Natural killer cell (primary cell): ENCODE measurements at regions not wholly inside any gene's neighbourhood (a gene's known extent, or its start where the extent isn't known, plus 50 kb on each side); places are given as distances from the start of the nearest gene placed in this dataset.

Experiments
- ATAC-seq, 3 donors: fragments of 150-1000 bp in 2 of 3; fragments of 200-7000 bp in 1 of 3; cut with Tn5 transposase; 1 replicate in 1 of 3; 2 replicates in 2 of 3; pipeline ENCODE4 v1.10.0; 2021; ENCODE audit warnings: mild to moderate bottlenecking in 2 of 3, moderate library complexity in 2 of 3
- DNase-seq, 2 donors: peaks; one replicate each; pipeline versions ENCODE4 v3.0.0 to v3.0.0-alpha.2; 2013 to 2021; ENCODE audit warnings: mixed read lengths in 1 of 2
- H3K27ac ChIP-seq: one replicate; pipeline ENCODE4 v1.5.1; 2013; ENCODE audit warnings: mild to moderate bottlenecking, low read length
- H3K27me3 ChIP-seq: one replicate; pipeline ENCODE4 v1.6.1; 2013; ENCODE audit warnings: low read length; ENCODE audit not compliant: control insufficient read depth, insufficient read depth
- H3K36me3 ChIP-seq: one replicate; pipeline ENCODE4 v1.6.1; 2013; ENCODE audit warnings: low read length; ENCODE audit not compliant: control insufficient read depth, insufficient read depth
- H3K4me1 ChIP-seq: one replicate; pipeline ENCODE4 v1.6.1; 2013; ENCODE audit warnings: low read length; ENCODE audit not compliant: control insufficient read depth, insufficient read depth
- H3K4me3 ChIP-seq: one replicate; pipeline ENCODE4 v1.5.1; 2013; ENCODE audit warnings: low read length
- H3K9me3 ChIP-seq: one replicate; pipeline ENCODE4 v1.6.1; 2013; ENCODE audit warnings: low read length; ENCODE audit not compliant: control insufficient read depth, insufficient read depth
- H3K27ac Mint-ChIP-seq, 2 donors: one replicate each; pipeline ENCODE4 v1.8.0; 2022; ENCODE audit warnings: mild to moderate bottlenecking in 2 of 2, mixed read lengths in 2 of 2, moderate library complexity in 1 of 2
- H3K27me3 Mint-ChIP-seq, 2 donors: one replicate each; pipeline ENCODE4 v1.8.0; 2022; ENCODE audit warnings: low read depth in 2 of 2, mixed read lengths in 2 of 2
- H3K36me3 Mint-ChIP-seq: one replicate; pipeline ENCODE4 v1.8.0; 2022; ENCODE audit warnings: mixed read lengths
- H3K4me1 Mint-ChIP-seq, 2 donors: one replicate each; pipeline ENCODE4 v1.8.0; 2022; ENCODE audit warnings: mixed read lengths in 2 of 2
- H3K4me3 Mint-ChIP-seq: one replicate; pipeline ENCODE4 v1.8.0; 2022; ENCODE audit warnings: mild to moderate bottlenecking, moderate library complexity, mixed read lengths
- H3K9me3 Mint-ChIP-seq, 2 donors: one replicate each; pipeline ENCODE4 v1.8.0; 2022; ENCODE audit warnings: mixed read lengths in 2 of 2
- CTCF ChIP-seq: fragments of 200-600 bp; IDR thresholded peaks from one replicate; pipeline ENCODE4 v1.8.0; 2022; ENCODE audit warnings: antibody characterized with exemption
- WGBS: methylation state at CpG from one replicate; pipeline ENCODE4 v1.1.7; 2013; ENCODE audit warnings: missing lambda C conversion rate; ENCODE audit not compliant: insufficient coverage; 5-methylcytosine and 5-hydroxymethylcytosine counted together
- intact Hi-C: fragments of 100-400 bp; cut with micrococcal nuclease; formaldehyde crosslinking; loops from one replicate; pipeline ENCODE4 v1.14.2; 2022

DNA sequence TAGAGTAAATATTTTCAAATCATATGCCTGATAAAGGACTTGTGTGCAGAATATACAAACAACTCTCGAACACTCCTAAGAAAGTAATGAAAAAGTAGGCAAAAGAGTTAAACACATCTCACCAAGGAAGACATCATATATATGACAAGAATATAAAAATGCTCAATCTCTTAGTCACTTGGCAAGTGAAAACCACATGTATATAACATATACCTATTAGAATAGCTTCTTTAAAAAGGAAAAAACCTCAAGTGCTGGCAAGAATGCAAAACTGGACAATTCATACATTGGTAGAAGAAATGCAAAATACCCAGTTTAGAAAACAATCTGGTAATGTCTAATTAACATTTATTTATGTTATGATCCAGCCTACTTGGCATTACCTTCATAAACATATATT lies 146.6 kb upstream of the DGKB start:
- Histone ChIP-seq H3K27me3 (no peaks in the 10 kb centered on the region), H3K4me1 (no peaks in the 10 kb centered on the region), H3K36me3 (no peaks in the 10 kb centered on the region), H3K27ac (no peak overlapping the region), H3K9me3 (peaks cover 3% of the 10 kb centered on the region), H3K4me3 (no peak overlapping the region)
- intact Hi-C loops, result no loop called here
- Mint-ChIP-seq H3K27ac (no peak overlapping the region), H3K36me3 (no peaks in the 10 kb centered on the region), H3K9me3 (peaks cover 9 to 16% of the 10 kb centered on the region in 2 donors), H3K4me3 (no peak overlapping the region), H3K4me1 (no peaks in the 10 kb centered on the region), H3K27me3 (no peaks in the 10 kb centered on the region)
- no CpG with 5 or more reads among the region's 1 CpG for WGBS
- TF ChIP-seq CTCF, result no peak
- DNase-seq (no peak), ATAC-seq (no peak)

- no peak for TF ChIP-seq CTCF
- no peak overlapping the region for H3K27ac Mint-ChIP-seq
- DNase-seq, result no peak
- H3K27me3 ChIP-seq, result no peaks in the 10 kb centered on the region
- no peaks in the 10 kb centered on the region for H3K4me1 ChIP-seq
- WGBS, result 57% methylated on average over 2 of the region's 2 CpGs
- no peaks in the 10 kb centered on the region for H3K4me1 Mint-ChIP-seq
- no peaks in the 10 kb centered on the region for H3K36me3 ChIP-seq
- no peak overlapping the region for H3K4me3 ChIP-seq
- H3K4me3 Mint-ChIP-seq, result no peak overlapping the region
- ATAC-seq, result no peak
- H3K27me3 Mint-ChIP-seq, result no peaks in the 10 kb centered on the region
- peaks cover 16 to 21% of the 10 kb centered on the region in 2 donors for H3K9me3 Mint-ChIP-seq
- H3K36me3 Mint-ChIP-seq, result no peaks in the 10 kb centered on the region
- no peak overlapping the region for H3K27ac ChIP-seq
- peaks cover 5% of the 10 kb centered on the region for H3K9me3 ChIP-seq
- intact Hi-C loops, result no loop called here
Observed at GRCh38 chr7:15046861-15047260, 144.3 kb upstream of the DGKB start.

DNA sequence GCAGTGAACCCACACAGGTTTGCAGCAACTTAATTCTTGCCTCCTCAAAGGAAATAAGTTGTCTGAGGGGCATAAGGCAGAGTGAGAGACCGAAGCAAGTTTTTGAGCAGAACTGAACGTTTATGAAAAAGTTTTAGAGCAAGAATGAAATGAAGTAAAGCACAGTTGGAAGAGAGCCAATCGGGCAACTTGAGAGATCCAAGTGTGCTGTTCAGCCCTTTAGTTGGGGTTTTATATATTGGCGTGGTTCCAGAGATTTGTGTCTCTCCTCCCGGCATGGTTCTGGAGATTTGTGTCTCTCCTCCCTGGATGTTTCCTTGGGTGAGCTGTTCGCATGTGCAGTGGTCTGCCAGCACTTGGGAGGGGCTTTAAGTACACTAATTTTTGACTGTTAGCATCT lies 141.4 kb upstream of the DGKB start:
- intact Hi-C loops, result no loop called here
- no peak for ATAC-seq
- H3K4me1 ChIP-seq, result no peaks in the 10 kb centered on the region
- Mint-ChIP-seq H3K4me1 (no peaks in the 10 kb centered on the region), H3K4me3 (no peak overlapping the region), H3K36me3 (no peaks in the 10 kb centered on the region), H3K27ac (no peak overlapping the region), H3K9me3 (peaks cover 18 to 19% of the 10 kb centered on the region in 2 donors), H3K27me3 (no peaks in the 10 kb centered on the region)
- no peak overlapping the region for H3K4me3 ChIP-seq
- no peaks in the 10 kb centered on the region for H3K36me3 ChIP-seq
- H3K27me3 ChIP-seq, result no peaks in the 10 kb centered on the region
- H3K9me3 ChIP-seq, result peaks cover 5% of the 10 kb centered on the region
- 83% methylated on average over 6 of the region's 6 CpGs for WGBS
- H3K27ac ChIP-seq, result no peak overlapping the region
- DNase-seq, result no peak
- no peak for TF ChIP-seq CTCF

DNA sequence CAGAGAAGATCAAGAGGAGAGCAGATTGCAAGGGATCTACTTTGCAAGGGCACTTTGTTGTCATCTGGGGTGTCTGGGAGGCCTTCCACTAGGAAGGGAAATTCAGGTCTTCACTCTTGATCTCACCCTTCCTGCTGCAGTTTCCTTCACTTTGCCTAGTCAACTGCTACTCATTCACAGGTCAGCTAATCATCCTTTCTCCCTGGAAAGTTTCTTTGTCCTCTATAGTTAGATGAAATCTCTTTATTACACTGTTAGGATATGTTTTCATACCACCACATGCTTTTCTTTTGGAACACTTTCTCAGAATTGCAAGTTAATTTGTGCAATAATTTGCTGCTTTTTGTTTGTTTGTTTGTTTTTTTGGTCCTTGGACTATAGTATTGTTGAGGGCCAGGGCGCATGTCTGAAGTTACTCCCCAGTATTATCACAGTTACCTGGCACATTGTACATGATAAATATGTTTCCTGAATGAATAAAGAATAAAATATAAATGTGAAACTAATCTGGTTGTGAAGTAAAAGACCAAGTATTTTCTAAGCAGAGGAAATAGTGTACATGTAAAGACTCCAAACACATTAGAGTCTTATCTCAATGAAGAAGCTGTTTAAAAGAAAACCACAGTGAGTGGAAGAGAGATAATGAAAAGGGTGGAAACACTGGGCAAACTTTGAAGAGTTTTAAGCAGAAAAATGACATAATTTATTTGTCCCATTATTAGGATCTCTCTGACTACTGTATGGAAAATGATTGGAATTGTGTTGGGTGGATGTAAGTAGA lies 139.9 kb upstream of the DGKB start:
- Histone ChIP-seq H3K4me3 (no peak overlapping the region), H3K4me1 (no peaks in the 10 kb centered on the region), H3K27ac (no peak overlapping the region), H3K36me3 (no peaks in the 10 kb centered on the region), H3K9me3 (peaks cover 5% of the 10 kb centered on the region), H3K27me3 (no peaks in the 10 kb centered on the region)
- Mint-ChIP-seq H3K4me3 (no peak overlapping the region), H3K36me3 (no peaks in the 10 kb centered on the region), H3K27ac (no peak overlapping the region), H3K4me1 (no peaks in the 10 kb centered on the region), H3K9me3 (peaks cover 18 to 21% of the 10 kb centered on the region in 2 donors), H3K27me3 (no peaks in the 10 kb centered on the region)
- no CpG with 5 or more reads among the region's 1 CpG for WGBS
- no peak for ATAC-seq
- intact Hi-C loops, result no loop called here
- no peak for TF ChIP-seq CTCF
- DNase-seq, result no peak
